Tibial artery (tissue), 4 donors: ENCODE measurements at regions not wholly inside any gene's neighbourhood (a gene's known extent, or its start where the extent isn't known, plus 50 kb on each side); places are given as distances from the start of the nearest gene placed in this dataset.

Source experiments
- DNase-seq, 2 donors: peaks; one replicate each; pipeline ENCODE4 v3.0.0-alpha.2; 2019
- H3K27ac ChIP-seq, 2 donors: fragments of 200-600 bp; sonication (generic) in 1 of 2; 1 replicate in 1 of 2; 2 replicates in 1 of 2; pipeline ENCODE4 v1.5.1; 2018 to 2019; ENCODE audit warnings: mild to moderate bottlenecking in 1 of 2
- H3K27me3 ChIP-seq, 2 donors: fragments of 200-600 bp; sonication (generic) in 1 of 2; one replicate each; pipeline versions ENCODE4 v1.5.1 to v1.6.0; 2016 to 2019
- H3K36me3 ChIP-seq, 3 donors: fragments of 200-600 bp; sonication (generic) in 2 of 3; one replicate each; pipeline ENCODE4 v1.5.1; 2016 to 2019; ENCODE audit warnings: mild to moderate bottlenecking in 2 of 3
- H3K4me1 ChIP-seq, 4 donors: fragments of 200-600 bp; sonication (generic) in 2 of 4; 1 replicate in 3 of 4; 2 replicates in 1 of 4; pipeline ENCODE4 v1.5.1; 2016 to 2019
- H3K4me3 ChIP-seq, 2 donors: fragments of 200-600 bp; sonication (generic) in 1 of 2; 1 replicate in 1 of 2; 2 replicates in 1 of 2; pipeline ENCODE4 v1.5.1; 2018 to 2019; ENCODE audit warnings: mild to moderate bottlenecking in 2 of 2
- H3K9me3 ChIP-seq, 3 donors: fragments of 200-600 bp; sonication (generic) in 1 of 3; one replicate each; pipeline ENCODE4 v1.5.1; 2016 to 2019
- CTCF ChIP-seq, 2 experiments: fragments of 200-600 bp in 1 of 2; fragments of 450-650 bp in 1 of 2; IDR thresholded peaks; one replicate each; pipeline ENCODE4 v1.5.1; 2017 to 2019; ENCODE audit warnings: antibody characterized with exemption in 2 of 2, mild to moderate bottlenecking in 1 of 2, moderate library complexity in 1 of 2
- intact Hi-C: fragments of 100-400 bp; cut with DNase I; formaldehyde crosslinking; loops from one replicate; pipeline ENCODE4 v1.15.0; 2023; ENCODE audit warnings: low total_unique reads

- Histone ChIP-seq H3K9me3 (no peaks in the 10 kb centered on the region), H3K36me3 (no peaks in the 10 kb centered on the region), H3K4me1 (no peaks in the 10 kb centered on the region), H3K4me3 (no peak overlapping the region), H3K27me3 (no peaks in the 10 kb centered on the region), H3K27ac (no peak overlapping the region)
- no peak for DNase-seq
- TF ChIP-seq CTCF (IDR thresholded peaks at IDR 0.05), result no peak
- intact Hi-C loops, result no loop called here
These were observed 179.2 kb upstream of the TNFAIP3 start for GRCh38 chr6:137687818-137688217.

- Histone ChIP-seq H3K4me1 (no peaks in the 10 kb centered on the region), H3K27me3 (no peaks in the 10 kb centered on the region), H3K36me3 (no peaks in the 10 kb centered on the region), H3K27ac (no peak overlapping the region), H3K4me3 (no peak overlapping the region), H3K9me3 (no peaks in the 10 kb centered on the region)
- DNase-seq, result no peak
- intact Hi-C loops, result no loop called here
- TF ChIP-seq CTCF (IDR thresholded peaks at IDR 0.05), result no peak
These were observed 178.7 kb upstream of the TNFAIP3 start for GRCh38 chr6:137688230-137688971.

- Histone ChIP-seq H3K27ac (no peak overlapping the region), H3K27me3 (no peaks in the 10 kb centered on the region), H3K4me1 (no peaks in the 10 kb centered on the region), H3K36me3 (no peaks in the 10 kb centered on the region), H3K9me3 (no peaks in the 10 kb centered on the region), H3K4me3 (no peak overlapping the region)
- intact Hi-C loops, result no loop called here
- no peak for TF ChIP-seq CTCF (IDR thresholded peaks at IDR 0.05)
- no peak for DNase-seq
These were observed 177.7 kb upstream of the TNFAIP3 start for GRCh38 chr6:137689377-137689776.

- H3K36me3 ChIP-seq, result no peaks in the 10 kb centered on the region
- no peak overlapping the region for H3K4me3 ChIP-seq
- no peak for DNase-seq
- TF ChIP-seq CTCF (IDR thresholded peaks at IDR 0.05), result no peak
- H3K4me1 ChIP-seq, result no peaks in the 10 kb centered on the region
- no peaks in the 10 kb centered on the region for H3K27me3 ChIP-seq
- intact Hi-C loops, result no loop called here
- no peak overlapping the region for H3K27ac ChIP-seq
- H3K9me3 ChIP-seq, result no peaks in the 10 kb centered on the region
These were observed 177.0 kb upstream of the TNFAIP3 start for GRCh38 chr6:137690034-137690433.

GRCh38 chr6:137690721-137691120 is 176.3 kb upstream of the TNFAIP3 start:
- no peaks in the 10 kb centered on the region for H3K4me1 ChIP-seq
- no peak overlapping the region for H3K4me3 ChIP-seq
- no peaks in the 10 kb centered on the region for H3K9me3 ChIP-seq
- no peak for DNase-seq
- H3K27me3 ChIP-seq, result no peaks in the 10 kb centered on the region
- TF ChIP-seq CTCF (IDR thresholded peaks at IDR 0.05), result no peak
- H3K27ac ChIP-seq, result no peak overlapping the region
- intact Hi-C loops, result no loop called here
- no peaks in the 10 kb centered on the region for H3K36me3 ChIP-seq

- DNase-seq, result no peak
- no peak for TF ChIP-seq CTCF (IDR thresholded peaks at IDR 0.05)
- H3K4me1 ChIP-seq, result no peaks in the 10 kb centered on the region
These were observed 174.8 kb upstream of the TNFAIP3 start for GRCh38 chr6:137692308-137692707.

More at GRCh38 chr6:137692308-137692707, 174.8 kb upstream of the TNFAIP3 start:
- intact Hi-C loops, result no loop called here
- Histone ChIP-seq H3K36me3 (no peaks in the 10 kb centered on the region), H3K27ac (no peak overlapping the region), H3K9me3 (no peaks in the 10 kb centered on the region), H3K27me3 (no peaks in the 10 kb centered on the region), H3K4me3 (no peak overlapping the region)
